ENCODE measurements at regions not wholly inside any gene's neighbourhood (a gene's known extent, or its start where the extent isn't known, plus 50 kb on each side); places are given as distances from the start of the nearest gene placed in this dataset.

GRCh38 chr11:95695181-95695580, 94.4 kb downstream of the FAM76B start:
- TF ChIP-seq CTCF (IDR thresholded peaks at IDR 0.05; ENCODE audit: extremely low read depth in 1 of 2, insufficient read depth in 1 of 2, low read depth in 1 of 2, low read length in 2 of 2) (no peak), JUN (IDR thresholded peaks at IDR 0.05; ENCODE audit: borderline replicate concordance, insufficient read depth, insufficient read length, low read depth) (no peak), EZH2 (IDR thresholded peaks at IDR 0.05; ENCODE audit: borderline replicate concordance, low read depth, low read length, severe bottlenecking) (no peak), POLR2A (IDR thresholded peaks at IDR 0.05; ENCODE audit: low read depth, low read length) (no peak), POLR2AphosphoS5 (IDR thresholded peaks at IDR 0.05; ENCODE audit: insufficient read depth, low read depth, low read length) (no peak), FOS (IDR thresholded peaks at IDR 0.05; ENCODE audit: borderline replicate concordance, insufficient read depth, low read length) (no peak)

Data from endothelial cell of umbilical vein (primary cell).